H9 (cell line): ENCODE measurements at regions not wholly inside any gene's neighbourhood (a gene's known extent, or its start where the extent isn't known, plus 50 kb on each side); places are given as distances from the start of the nearest gene placed in this dataset.

Experiments used
- DNase-seq: peaks from one replicate; pipeline ENCODE4 v3.0.0-alpha.2; 2017
- H2AFZ ChIP-seq: one replicate; pipeline ENCODE4 v1.6.1; 2013; ENCODE audit warnings: mild to moderate bottlenecking, low read length, control low read depth, moderate library complexity
- H2AK5ac ChIP-seq: 2 replicates; pipeline ENCODE4 v1.6.1; 2013; ENCODE audit warnings: low read length, control low read depth, mixed read lengths; ENCODE audit not compliant: insufficient read length
- H2BK120ac ChIP-seq: one replicate; pipeline ENCODE4 v1.6.1; 2013; ENCODE audit warnings: low read depth, mild to moderate bottlenecking, low read length, control low read depth, inconsistent platforms; ENCODE audit not compliant: poor library complexity, severe bottlenecking
- H2BK12ac ChIP-seq: 2 replicates; pipeline ENCODE4 v1.6.1; 2013; ENCODE audit warnings: low read length, control low read depth, mixed read lengths, low read depth; ENCODE audit not compliant: insufficient read length
- H2BK15ac ChIP-seq: 2 replicates; pipeline ENCODE4 v1.6.1; 2013; ENCODE audit warnings: low read depth, low read length, control low read depth
- H2BK20ac ChIP-seq: one replicate; pipeline ENCODE4 v1.6.1; 2013; ENCODE audit warnings: low read depth, mild to moderate bottlenecking, low read length, control low read depth, inconsistent platforms; ENCODE audit not compliant: poor library complexity, severe bottlenecking
- H2BK5ac ChIP-seq: 2 replicates; pipeline ENCODE4 v1.6.1; 2013; ENCODE audit warnings: low read length, control low read depth, mixed read lengths; ENCODE audit not compliant: insufficient read length
- H3K14ac ChIP-seq: 2 replicates; pipeline ENCODE4 v1.6.1; 2013; ENCODE audit warnings: low read length, control low read depth; ENCODE audit not compliant: insufficient read depth
- H3K18ac ChIP-seq: 2 replicates; pipeline ENCODE4 v1.6.1; 2013; ENCODE audit warnings: low read depth, mild to moderate bottlenecking, mixed read lengths, low read length, control low read depth; ENCODE audit not compliant: insufficient read length
- H3K23ac ChIP-seq: 2 replicates; pipeline ENCODE4 v1.6.1; 2013; ENCODE audit warnings: low read length, control low read depth, mixed read lengths, low read depth; ENCODE audit not compliant: insufficient read length
- H3K23me2 ChIP-seq: 2 replicates; pipeline ENCODE4 v1.6.1; 2013; ENCODE audit warnings: low read depth, mild to moderate bottlenecking, mixed read lengths, low read length, control low read depth; ENCODE audit not compliant: insufficient read length, poor library complexity, severe bottlenecking
- H3K27ac ChIP-seq: 2 replicates; pipeline ENCODE4 v1.5.1; 2013; ENCODE audit warnings: low read length, control low read depth, mixed read lengths, low read depth; ENCODE audit not compliant: insufficient read length
- H3K27me3 ChIP-seq: 2 replicates; pipeline ENCODE4 v1.6.1; 2013; ENCODE audit warnings: low read length, control low read depth, inconsistent platforms; ENCODE audit not compliant: insufficient read depth
- H3K4ac ChIP-seq: 2 replicates; pipeline ENCODE4 v1.6.1; 2013; ENCODE audit warnings: low read depth, mild to moderate bottlenecking, control low read depth, inconsistent platforms, low read length, moderate library complexity
- H3K4me1 ChIP-seq: 2 replicates; pipeline ENCODE4 v1.6.1; 2013; ENCODE audit warnings: low read length, control low read depth, inconsistent platforms; ENCODE audit not compliant: insufficient read depth
- H3K4me2 ChIP-seq: 2 replicates; pipeline ENCODE4 v1.6.1; 2013; ENCODE audit warnings: low read length, control low read depth, mixed read lengths; ENCODE audit not compliant: insufficient read length, insufficient read depth
- H3K56ac ChIP-seq: 2 replicates; pipeline ENCODE4 v1.6.1; 2013; ENCODE audit warnings: low read depth, mild to moderate bottlenecking, mixed read lengths, low read length, control low read depth; ENCODE audit not compliant: insufficient read length
- H3K79me1 ChIP-seq: 2 replicates; pipeline ENCODE4 v1.6.1; 2013; ENCODE audit warnings: low read depth, mild to moderate bottlenecking, moderate library complexity, low read length, control low read depth, inconsistent platforms; ENCODE audit not compliant: insufficient read depth, poor library complexity, severe bottlenecking
- H3K79me2 ChIP-seq: 2 replicates; pipeline ENCODE4 v1.6.1; 2013; ENCODE audit warnings: low read length, control low read depth, inconsistent platforms; ENCODE audit not compliant: insufficient read depth
- H3K9ac ChIP-seq: 2 replicates; pipeline ENCODE4 v1.6.1; 2013; ENCODE audit warnings: low read length, control low read depth, mixed read lengths; ENCODE audit not compliant: insufficient read length; ENCODE audit errors: extremely low read depth
- H3K9me3 ChIP-seq: one replicate; pipeline ENCODE4 v1.6.1; 2013; ENCODE audit warnings: low read depth, low read length, inconsistent platforms; ENCODE audit not compliant: control insufficient read depth
- H3T11ph ChIP-seq: one replicate; pipeline ENCODE4 v1.6.1; 2013; ENCODE audit warnings: mild to moderate bottlenecking, low read length, control low read depth, inconsistent platforms
- H4K20me1 ChIP-seq: one replicate; pipeline ENCODE4 v1.6.1; 2013; ENCODE audit not compliant: control insufficient read depth, insufficient read length, insufficient read depth
- H4K5ac ChIP-seq: 2 replicates; pipeline ENCODE4 v1.6.1; 2013; ENCODE audit warnings: low read depth, mild to moderate bottlenecking, mixed read lengths, low read length, control low read depth; ENCODE audit not compliant: insufficient read length
- H4K8ac ChIP-seq: replicated peaks from 2 replicates; pipeline ENCODE4 v1.6.1; 2013; ENCODE audit warnings: low read length, control low read depth, mixed read lengths, low read depth; ENCODE audit not compliant: insufficient read length
- H4K91ac ChIP-seq: 2 replicates; pipeline ENCODE4 v1.6.1; 2013; ENCODE audit warnings: low read depth, mild to moderate bottlenecking, moderate library complexity, mixed read lengths, low read length, control low read depth; ENCODE audit not compliant: insufficient read length
- H3K27ac Mint-ChIP-seq, 3 experiments: 2 replicates in 2 of 3; 3 replicates in 1 of 3; pipeline ENCODE4 v1.8.0; 2020 to 2021; ENCODE audit warnings: mixed read lengths in 3 of 3, mild to moderate bottlenecking in 1 of 3, moderate library complexity in 1 of 3
- H3K27me3 Mint-ChIP-seq: 2 replicates; pipeline ENCODE4 v1.8.0; 2021; ENCODE audit warnings: low read depth, mild to moderate bottlenecking, moderate library complexity, mixed read lengths
- H3K36me3 Mint-ChIP-seq, 3 experiments: 2 replicates in 2 of 3; 3 replicates in 1 of 3; pipeline ENCODE4 v1.8.0; 2020 to 2021; ENCODE audit warnings: low read depth in 3 of 3, mixed read lengths in 3 of 3; ENCODE audit not compliant: insufficient read depth in 1 of 3
- H3K4me1 Mint-ChIP-seq, 2 experiments: 2 replicates each; pipeline ENCODE4 v1.8.0; 2020; ENCODE audit warnings: mixed read lengths in 2 of 2
- H3K4me3 Mint-ChIP-seq, 2 experiments: 2 replicates in 1 of 2; 3 replicates in 1 of 2; pipeline ENCODE4 v1.8.0; 2020 to 2021; ENCODE audit warnings: mild to moderate bottlenecking in 2 of 2, mixed read lengths in 2 of 2, moderate library complexity in 1 of 2
- H3K9me3 Mint-ChIP-seq, 2 experiments: 2 replicates in 1 of 2; 3 replicates in 1 of 2; pipeline ENCODE4 v1.8.0; 2020; ENCODE audit warnings: mild to moderate bottlenecking in 2 of 2, mixed read lengths in 2 of 2, moderate library complexity in 1 of 2
- WGBS: extraction: QIAGEN DNeasy Blood & Tissue Kit; methylation state at CpG from one replicate; pipeline ENCODE4 v1.1.7; 2013; ENCODE audit warnings: missing lambda C conversion rate, low lambda C conversion rate, mixed read lengths; ENCODE audit not compliant: insufficient read length; ENCODE audit errors: extremely low coverage; 5-methylcytosine and 5-hydroxymethylcytosine counted together
- TF ChIP-seq, protein P1 (sequence below): fragments of 200-600 bp; sonication (generic); conservative IDR thresholded peaks from 3 replicates; pipeline ENCODE4 v1.8.0; 2021; ENCODE audit warnings: antibody characterized with exemption, mild to moderate bottlenecking

GRCh38 chr15:95469496-95470000 is 861.0 kb upstream of the NR2F2 start:
- no peak overlapping the region for H2AFZ ChIP-seq
- no peak overlapping the region for H4K8ac ChIP-seq
- no peak overlapping the region for H2BK20ac ChIP-seq
- Mint-ChIP-seq H3K4me1 (0 out of 4 replicates have a peak, but pooled peaks cover 2% of the 10 kb centered on the region in 2 experiments), H3K36me3 (no peaks in the 10 kb centered on the region), H3K27ac (peak overlapping the region in 1 of 3 experiments; percentile 71; a peak in 3 of 7 replicates), H3K4me3 (no peak overlapping the region), H3K27me3 (no peaks in the 10 kb centered on the region; the same call in 1 of the 2 replicates), H3K9me3 (no peaks in the 10 kb centered on the region; a peak in 1 of 5 replicates)
- H4K91ac ChIP-seq, result no peak overlapping the region
- no peak overlapping the region for H2BK15ac ChIP-seq
- H3K27me3 ChIP-seq, result no peaks in the 10 kb centered on the region
- H3K56ac ChIP-seq, result no peak overlapping the region
- no peak overlapping the region for H2BK120ac ChIP-seq
- no peak overlapping the region for H3K27ac ChIP-seq
- H3K4me1 ChIP-seq, result no peaks in the 10 kb centered on the region
- H3K23me2 ChIP-seq, result no peaks in the 10 kb centered on the region
- no peak overlapping the region for H3K4me2 ChIP-seq
- H2BK12ac ChIP-seq, result no peak overlapping the region
- no CpG with 5 or more reads among the region's 8 CpGs for WGBS
- H3K4ac ChIP-seq, result no peak overlapping the region
- H2AK5ac ChIP-seq, result no peak overlapping the region
- no peak overlapping the region for H3K14ac ChIP-seq
- no peak overlapping the region for H2BK5ac ChIP-seq
- no peak overlapping the region for H3T11ph ChIP-seq
- no peaks in the 10 kb centered on the region for H4K20me1 ChIP-seq
- no peak overlapping the region for H3K18ac ChIP-seq
- no peaks in the 10 kb centered on the region for H3K79me1 ChIP-seq
- H3K79me2 ChIP-seq, result no peaks in the 10 kb centered on the region
- H3K9me3 ChIP-seq, result no peaks in the 10 kb centered on the region
- DNase-seq, result no peak
- H3K23ac ChIP-seq, result no peak overlapping the region
- TF ChIP-seq, protein P1, sequence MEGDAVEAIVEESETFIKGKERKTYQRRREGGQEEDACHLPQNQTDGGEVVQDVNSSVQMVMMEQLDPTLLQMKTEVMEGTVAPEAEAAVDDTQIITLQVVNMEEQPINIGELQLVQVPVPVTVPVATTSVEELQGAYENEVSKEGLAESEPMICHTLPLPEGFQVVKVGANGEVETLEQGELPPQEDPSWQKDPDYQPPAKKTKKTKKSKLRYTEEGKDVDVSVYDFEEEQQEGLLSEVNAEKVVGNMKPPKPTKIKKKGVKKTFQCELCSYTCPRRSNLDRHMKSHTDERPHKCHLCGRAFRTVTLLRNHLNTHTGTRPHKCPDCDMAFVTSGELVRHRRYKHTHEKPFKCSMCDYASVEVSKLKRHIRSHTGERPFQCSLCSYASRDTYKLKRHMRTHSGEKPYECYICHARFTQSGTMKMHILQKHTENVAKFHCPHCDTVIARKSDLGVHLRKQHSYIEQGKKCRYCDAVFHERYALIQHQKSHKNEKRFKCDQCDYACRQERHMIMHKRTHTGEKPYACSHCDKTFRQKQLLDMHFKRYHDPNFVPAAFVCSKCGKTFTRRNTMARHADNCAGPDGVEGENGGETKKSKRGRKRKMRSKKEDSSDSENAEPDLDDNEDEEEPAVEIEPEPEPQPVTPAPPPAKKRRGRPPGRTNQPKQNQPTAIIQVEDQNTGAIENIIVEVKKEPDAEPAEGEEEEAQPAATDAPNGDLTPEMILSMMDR, result no peak
- H4K5ac ChIP-seq, result no peak overlapping the region
- H3K9ac ChIP-seq, result no peak overlapping the region
